ENCODE measurements at regions not wholly inside any gene's neighbourhood (a gene's known extent, or its start where the extent isn't known, plus 50 kb on each side); places are given as distances from the start of the nearest gene placed in this dataset.

GRCh38 chr6:19664878-19665612, 172.1 kb upstream of the ID4 start:
- Histone ChIP-seq H3K27me3 (no peaks in the 10 kb centered on the region), H3K4me2 (no peak overlapping the region), H3K27ac (no peak overlapping the region), H3K36me3 (no peaks in the 10 kb centered on the region), H3K9me3 (replicated peaks in 1 of 11) (no peaks in the 10 kb centered on the region), H3K9ac (no peak overlapping the region), H3K4me1 (peaks cover 0 to 7% (median 5%) of the 10 kb centered on the region in 10 experiments; a peak in 8 of 20 replicates), H4K20me1 (no peaks in the 10 kb centered on the region), H3K4me3 (no peak overlapping the region)
- no peak for TF ChIP-seq Cebpa-rat (IDR thresholded peaks at IDR 0.05)

- peaks cover 0 to 7% (median 5%) of the 10 kb centered on the region in 10 experiments; a peak in 8 of 20 replicates for H3K4me1 ChIP-seq
- H3K27me3 ChIP-seq: no peaks in the 10 kb centered on the region
- H3K4me2 ChIP-seq: no peak overlapping the region
- no peaks in the 10 kb centered on the region for H4K20me1 ChIP-seq
- no peak overlapping the region for H3K27ac ChIP-seq
- H3K9ac ChIP-seq: no peak overlapping the region
- no peak for TF ChIP-seq Cebpa-rat (IDR thresholded peaks at IDR 0.05)
- no peak overlapping the region for H3K4me3 ChIP-seq
- no peaks in the 10 kb centered on the region for H3K9me3 ChIP-seq (replicated peaks in 1 of 11)
- no peaks in the 10 kb centered on the region for H3K36me3 ChIP-seq
These were observed 171.6 kb upstream of the ID4 start for GRCh38 chr6:19665613-19665909.

- Histone ChIP-seq H3K4me1 (peaks cover 0 to 7% (median 5%) of the 10 kb centered on the region in 10 experiments; a peak in 8 of 20 replicates), H3K36me3 (no peaks in the 10 kb centered on the region), H3K4me3 (no peak overlapping the region), H4K20me1 (no peaks in the 10 kb centered on the region), H3K27me3 (no peaks in the 10 kb centered on the region), H3K9ac (no peak overlapping the region), H3K4me2 (no peak overlapping the region), H3K27ac (no peak overlapping the region), H3K9me3 (replicated peaks in 1 of 11) (no peaks in the 10 kb centered on the region)
- no peak for TF ChIP-seq Cebpa-rat (IDR thresholded peaks at IDR 0.05)
These were observed 168.5 kb upstream of the ID4 start for GRCh38 chr6:19668710-19669109.

- Histone ChIP-seq H3K36me3 (no peaks in the 10 kb centered on the region), H3K27me3 (no peaks in the 10 kb centered on the region), H3K27ac (no peak overlapping the region), H3K9me3 (replicated peaks in 1 of 11) (no peaks in the 10 kb centered on the region), H3K4me2 (no peak overlapping the region), H3K4me3 (no peak overlapping the region), H3K9ac (no peak overlapping the region), H4K20me1 (no peaks in the 10 kb centered on the region), H3K4me1 (peaks cover 0 to 4% (median 2%) of the 10 kb centered on the region in 10 experiments; a peak in 8 of 20 replicates)
- no peak for TF ChIP-seq Cebpa-rat (IDR thresholded peaks at IDR 0.05)
These were observed 168.0 kb upstream of the ID4 start for GRCh38 chr6:19669206-19669605.

- Histone ChIP-seq H3K9ac (no peak overlapping the region), H3K36me3 (no peaks in the 10 kb centered on the region), H3K27me3 (no peaks in the 10 kb centered on the region), H3K27ac (no peak overlapping the region), H3K9me3 (replicated peaks in 1 of 11) (no peaks in the 10 kb centered on the region), H4K20me1 (no peaks in the 10 kb centered on the region), H3K4me3 (no peak overlapping the region), H3K4me2 (no peak overlapping the region), H3K4me1 (no peaks in the 10 kb centered on the region)
- no peak for TF ChIP-seq Cebpa-rat (IDR thresholded peaks at IDR 0.05)
These were observed 154.3 kb upstream of the ID4 start for GRCh38 chr6:19682859-19683258.

GRCh38 chr6:19690325-19691075, 146.7 kb upstream of the ID4 start:
- no peak overlapping the region for H3K9ac ChIP-seq
- no peak overlapping the region for H3K4me2 ChIP-seq
- H3K27ac ChIP-seq: no peak overlapping the region
- H3K27me3 ChIP-seq: no peaks in the 10 kb centered on the region
- H3K4me1 ChIP-seq: no peaks in the 10 kb centered on the region
- H3K36me3 ChIP-seq: no peaks in the 10 kb centered on the region
- H3K9me3 ChIP-seq (replicated peaks in 1 of 11): peaks cover 0 to 6% (median 0%) of the 10 kb centered on the region in 11 experiments; a peak in 1 of 22 replicates
- no peak overlapping the region for H3K4me3 ChIP-seq
- no peaks in the 10 kb centered on the region for H4K20me1 ChIP-seq
- no peak for TF ChIP-seq Cebpa-rat (IDR thresholded peaks at IDR 0.05)

- no peaks in the 10 kb centered on the region for H3K4me1 ChIP-seq
- peaks cover 0 to 6% (median 0%) of the 10 kb centered on the region in 11 experiments; a peak in 1 of 22 replicates for H3K9me3 ChIP-seq (replicated peaks in 1 of 11)
- no peak overlapping the region for H3K4me3 ChIP-seq
- no peaks in the 10 kb centered on the region for H4K20me1 ChIP-seq
- H3K36me3 ChIP-seq: no peaks in the 10 kb centered on the region
- TF ChIP-seq Cebpa-rat (IDR thresholded peaks at IDR 0.05): no peak
- H3K9ac ChIP-seq: no peak overlapping the region
- no peaks in the 10 kb centered on the region for H3K27me3 ChIP-seq
- H3K27ac ChIP-seq: no peak overlapping the region
- no peak overlapping the region for H3K4me2 ChIP-seq
These were observed 145.6 kb upstream of the ID4 start for GRCh38 chr6:19691465-19692167.

GRCh38 chr6:19692506-19693298, 144.5 kb upstream of the ID4 start:
- no peak overlapping the region for H3K4me3 ChIP-seq
- peaks cover 0 to 6% (median 0%) of the 10 kb centered on the region in 11 experiments; a peak in 1 of 22 replicates for H3K9me3 ChIP-seq (replicated peaks in 1 of 11)
- TF ChIP-seq Cebpa-rat (IDR thresholded peaks at IDR 0.05): no peak
- H3K36me3 ChIP-seq: no peaks in the 10 kb centered on the region
- no peak overlapping the region for H3K9ac ChIP-seq
- H3K27ac ChIP-seq: no peak overlapping the region
- no peaks in the 10 kb centered on the region for H3K4me1 ChIP-seq
- H4K20me1 ChIP-seq: no peaks in the 10 kb centered on the region
- no peaks in the 10 kb centered on the region for H3K27me3 ChIP-seq
- no peak overlapping the region for H3K4me2 ChIP-seq

GRCh38 chr6:19694697-19695096, 142.5 kb upstream of the ID4 start:
- Histone ChIP-seq H3K27ac (no peak overlapping the region), H3K9me3 (replicated peaks in 1 of 11) (peaks cover 0 to 6% (median 0%) of the 10 kb centered on the region in 11 experiments; a peak in 1 of 22 replicates), H3K4me2 (no peak overlapping the region), H3K4me1 (no peaks in the 10 kb centered on the region), H3K9ac (no peak overlapping the region), H3K36me3 (no peaks in the 10 kb centered on the region), H3K4me3 (no peak overlapping the region), H4K20me1 (no peaks in the 10 kb centered on the region), H3K27me3 (no peaks in the 10 kb centered on the region)
- TF ChIP-seq Cebpa-rat (IDR thresholded peaks at IDR 0.05): no peak
